Gastroesophageal sphincter (tissue), 3 donors: ENCODE measurements at regions not wholly inside any gene's neighbourhood (a gene's known extent, or its start where the extent isn't known, plus 50 kb on each side); places are given as distances from the start of the nearest gene placed in this dataset.

Source experiments
- CTCF ChIP-seq, 4 experiments: fragments of 200-600 bp in 2 of 4; fragments of 450-650 bp in 2 of 4; sonication (generic) in 1 of 4; IDR thresholded peaks; one replicate each; pipeline ENCODE4 v1.5.1; 2017 to 2019; ENCODE audit warnings: antibody characterized with exemption in 4 of 4, mild to moderate bottlenecking in 2 of 4, moderate library complexity in 2 of 4
- EP300 ChIP-seq: sonication (generic); formaldehyde crosslinking; IDR thresholded peaks from one replicate; pipeline ENCODE4 v1.6.1; 2017; ENCODE audit warnings: antibody characterized with exemption, mild to moderate bottlenecking
- POLR2AphosphoS5 ChIP-seq: sonication (generic); formaldehyde crosslinking; IDR thresholded peaks from one replicate; pipeline ENCODE4 v1.6.1; 2017; ENCODE audit warnings: antibody characterized with exemption

- TF ChIP-seq CTCF (IDR thresholded peaks at IDR 0.05) (no peak), EP300 (no peak), POLR2AphosphoS5 (no peak)
Measured at GRCh38 chr10:78559661-78560340, 509.0 kb upstream of the ZMIZ1 start.
